ENCODE measurements at regions not wholly inside any gene's neighbourhood (a gene's known extent, or its start where the extent isn't known, plus 50 kb on each side); places are given as distances from the start of the nearest gene placed in this dataset.
"Not testable (repeated sequence)": the region's sequence is repeated elsewhere in the genome, so short reads cannot be mapped to it uniquely, and the experiment has no call there.

DNA sequence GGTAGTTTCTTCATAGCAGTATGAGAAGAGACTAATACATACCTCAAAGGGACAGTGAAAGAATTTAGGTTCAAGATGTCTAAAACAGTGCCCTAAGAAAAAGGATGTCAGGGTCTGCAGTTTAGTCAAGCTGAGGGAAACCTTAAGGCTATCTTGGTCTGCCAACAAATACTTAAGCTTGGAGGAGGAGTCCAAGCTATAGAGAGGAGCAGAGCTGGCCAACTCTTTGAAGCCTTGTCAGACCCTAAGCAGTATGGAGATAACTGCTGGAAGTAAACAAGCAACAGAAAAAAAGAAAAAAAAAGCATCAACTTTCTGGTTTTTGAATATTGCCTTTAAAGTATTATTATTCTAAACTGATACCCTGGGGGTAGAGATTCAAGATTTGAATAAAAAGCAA is 1518.1 kb downstream of the GRIK2 start:
- H3K36me3 ChIP-seq: no peaks in the 10 kb centered on the region
- intact Hi-C loops (cut with DNase I; ENCODE audit: low total_unique reads): no loop called here
- no peak overlapping the region for H3K27ac ChIP-seq
- no peak overlapping the region for H3K4me3 ChIP-seq
- TF ChIP-seq, protein P1, sequence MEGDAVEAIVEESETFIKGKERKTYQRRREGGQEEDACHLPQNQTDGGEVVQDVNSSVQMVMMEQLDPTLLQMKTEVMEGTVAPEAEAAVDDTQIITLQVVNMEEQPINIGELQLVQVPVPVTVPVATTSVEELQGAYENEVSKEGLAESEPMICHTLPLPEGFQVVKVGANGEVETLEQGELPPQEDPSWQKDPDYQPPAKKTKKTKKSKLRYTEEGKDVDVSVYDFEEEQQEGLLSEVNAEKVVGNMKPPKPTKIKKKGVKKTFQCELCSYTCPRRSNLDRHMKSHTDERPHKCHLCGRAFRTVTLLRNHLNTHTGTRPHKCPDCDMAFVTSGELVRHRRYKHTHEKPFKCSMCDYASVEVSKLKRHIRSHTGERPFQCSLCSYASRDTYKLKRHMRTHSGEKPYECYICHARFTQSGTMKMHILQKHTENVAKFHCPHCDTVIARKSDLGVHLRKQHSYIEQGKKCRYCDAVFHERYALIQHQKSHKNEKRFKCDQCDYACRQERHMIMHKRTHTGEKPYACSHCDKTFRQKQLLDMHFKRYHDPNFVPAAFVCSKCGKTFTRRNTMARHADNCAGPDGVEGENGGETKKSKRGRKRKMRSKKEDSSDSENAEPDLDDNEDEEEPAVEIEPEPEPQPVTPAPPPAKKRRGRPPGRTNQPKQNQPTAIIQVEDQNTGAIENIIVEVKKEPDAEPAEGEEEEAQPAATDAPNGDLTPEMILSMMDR (IDR thresholded peaks at IDR 0.05): no peak
- TF ChIP-seq POLR2AphosphoS5 (IDR thresholded peaks at IDR 0.05): no peak
- TF ChIP-seq POLR2A (IDR thresholded peaks at IDR 0.05): no peak
- TF ChIP-seq EP300 (IDR thresholded peaks at IDR 0.05): no peak
- DNase-seq: peak in 1 of 2 donors; percentile 4
- no peaks in the 10 kb centered on the region for H3K4me1 ChIP-seq
- peaks cover 0 to 13% (median 5%) of the 10 kb centered on the region in 4 donors for H3K9me3 ChIP-seq
- no peaks in the 10 kb centered on the region for H3K27me3 ChIP-seq

DNA sequence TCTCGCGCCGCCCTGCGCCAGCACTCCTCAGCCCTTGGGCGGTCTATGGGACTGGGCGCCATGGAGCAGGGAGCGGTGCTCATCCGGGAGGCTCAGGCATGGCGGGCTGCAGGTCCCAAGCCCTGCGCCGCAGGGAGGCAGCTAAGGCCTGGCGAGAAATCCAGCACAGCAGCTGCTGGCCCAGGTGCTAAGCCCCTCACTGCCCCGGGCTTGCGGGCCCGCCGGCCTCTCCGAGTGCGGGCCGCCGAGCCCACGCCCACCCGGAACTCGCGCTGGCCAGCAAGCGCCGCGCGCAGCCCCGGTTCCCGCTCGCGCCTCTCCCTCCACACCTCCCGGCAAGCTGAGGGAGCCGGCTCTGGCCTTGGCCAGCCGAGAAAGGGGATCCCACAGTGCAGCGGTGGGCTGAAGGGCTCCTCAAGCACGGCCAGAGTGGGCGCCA is 1517.2 kb downstream of the GRIK2 start:
- H3K36me3 ChIP-seq; H3K4me3 ChIP-seq; H3K27me3 ChIP-seq; H3K27ac ChIP-seq; DNase-seq; intact Hi-C loops (cut with DNase I; ENCODE audit: low total_unique reads); H3K4me1 ChIP-seq: not testable (repeated sequence)
- peaks cover 0 to 13% (median 5%) of the 10 kb centered on the region in 4 donors for H3K9me3 ChIP-seq
- 96 to 98% (median 97%) methylated on average over 26 to 38 of the region's 38 CpGs for WGBS, 5 donors

DNA sequence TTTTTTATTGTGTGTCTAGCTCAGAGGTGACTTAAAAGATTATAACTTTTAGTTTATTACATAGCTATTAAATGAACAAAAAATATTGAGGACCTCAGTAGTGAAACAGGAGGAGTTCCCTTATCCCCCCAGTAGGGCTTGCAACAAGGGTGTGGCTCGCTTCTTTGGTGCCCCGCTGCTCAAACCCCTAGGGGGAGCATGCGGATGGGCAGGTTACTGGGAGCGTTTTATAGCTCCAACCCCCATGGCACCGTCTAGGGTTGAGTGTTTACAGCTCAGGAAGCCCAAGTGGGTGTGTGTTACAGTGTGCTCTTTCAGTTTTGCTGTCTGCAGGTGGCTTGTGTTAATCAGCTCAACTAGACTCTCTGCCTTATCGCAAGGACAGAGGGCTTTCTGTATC is 1513.7 kb downstream of the GRIK2 start:
- intact Hi-C loops (cut with DNase I; ENCODE audit: low total_unique reads): no loop called here
- Histone ChIP-seq H3K4me1 (no peaks in the 10 kb centered on the region), H3K27me3 (no peaks in the 10 kb centered on the region), H3K4me3 (no peak overlapping the region), H3K9me3 (peaks cover 0 to 13% (median 5%) of the 10 kb centered on the region in 4 donors), H3K36me3 (no peaks in the 10 kb centered on the region), H3K27ac (no peak overlapping the region)
- 67 to 78% (median 72%) methylated on average over 6 of the region's 6 CpGs for WGBS, 5 donors
- TF ChIP-seq POLR2A (IDR thresholded peaks at IDR 0.05) (no peak), EP300 (IDR thresholded peaks at IDR 0.05) (no peak)
- no peak for DNase-seq

DNA sequence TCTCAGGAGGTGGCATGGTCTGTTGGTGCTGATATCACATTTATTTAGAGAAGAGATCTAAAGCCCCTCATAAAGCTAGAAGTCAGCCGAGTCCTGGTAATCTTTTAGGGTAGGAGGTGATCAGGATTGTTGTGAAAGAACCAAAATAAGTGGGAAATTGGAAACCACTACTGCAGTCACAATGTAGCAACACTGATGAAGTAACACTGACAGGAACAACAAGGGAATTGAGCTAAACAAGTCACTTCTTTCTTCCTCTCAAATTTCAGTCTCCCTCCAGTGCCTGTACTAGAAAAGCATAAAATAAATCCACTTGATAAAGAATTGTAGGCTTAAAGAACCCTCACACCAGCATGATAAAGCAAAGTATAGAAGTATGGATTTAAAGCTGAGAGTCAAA is 1509.0 kb downstream of the GRIK2 start:
- H3K36me3 ChIP-seq: no peaks in the 10 kb centered on the region
- 34 to 56% (median 42%) methylated on average over 1 of the region's 1 CpG for WGBS, 5 donors
- no peak for DNase-seq
- intact Hi-C loops (cut with DNase I; ENCODE audit: low total_unique reads): no loop called here
- H3K27ac ChIP-seq: no peak overlapping the region
- H3K4me3 ChIP-seq: no peak overlapping the region
- H3K4me1 ChIP-seq: no peaks in the 10 kb centered on the region
- peaks cover 0 to 2% (median 0%) of the 10 kb centered on the region in 4 donors for H3K9me3 ChIP-seq
- H3K27me3 ChIP-seq: no peaks in the 10 kb centered on the region
- TF ChIP-seq, protein P1 (IDR thresholded peaks at IDR 0.05): no peak
- TF ChIP-seq EP300 (IDR thresholded peaks at IDR 0.05) (no peak), POLR2AphosphoS5 (IDR thresholded peaks at IDR 0.05) (no peak), POLR2A (IDR thresholded peaks at IDR 0.05) (no peak)

DNA sequence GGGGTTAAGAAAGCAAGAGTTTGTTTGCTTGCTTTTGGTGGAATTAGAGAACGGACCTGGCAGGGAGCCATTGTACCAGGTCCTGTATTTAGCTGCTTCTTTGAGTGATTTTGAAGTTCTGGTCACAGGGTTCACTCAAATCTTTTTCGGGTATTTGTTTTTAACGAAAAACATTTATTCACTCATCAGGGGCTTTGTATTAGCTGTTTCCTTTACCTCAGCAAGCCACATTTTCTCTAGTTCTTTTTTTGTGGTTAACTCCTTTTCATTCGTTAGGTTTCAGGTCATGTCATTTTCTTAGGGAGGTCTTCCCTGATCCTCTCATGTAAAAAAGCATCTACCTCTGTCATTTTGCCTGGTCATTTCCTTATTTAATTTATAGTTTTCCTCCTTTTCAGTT is 1502.2 kb downstream of the GRIK2 start:
- Histone ChIP-seq H3K27me3 (no peaks in the 10 kb centered on the region), H3K27ac (no peak overlapping the region), H3K9me3 (no peaks in the 10 kb centered on the region), H3K4me3 (no peak overlapping the region), H3K4me1 (no peaks in the 10 kb centered on the region), H3K36me3 (no peaks in the 10 kb centered on the region)
- intact Hi-C loops (cut with DNase I; ENCODE audit: low total_unique reads): no loop called here
- DNase-seq: no peak
- WGBS, 5 donors: 50 to 60% (median 52%) methylated on average over 4 of the region's 4 CpGs
- TF ChIP-seq POLR2AphosphoS5 (IDR thresholded peaks at IDR 0.05) (no peak), EP300 (IDR thresholded peaks at IDR 0.05) (no peak), POLR2A (IDR thresholded peaks at IDR 0.05) (no peak)
- TF ChIP-seq, protein P1 (IDR thresholded peaks at IDR 0.05): no peak
